K562 (cell line): ENCODE measurements at regions not wholly inside any gene's neighbourhood (a gene's known extent, or its start where the extent isn't known, plus 50 kb on each side); places are given as distances from the start of the nearest gene placed in this dataset.

Source experiments
- ATAC-seq: fragments of 200-7000 bp; cut with Tn5 transposase; 3 replicates; pipeline ENCODE4 v1.9.1; 2020; ENCODE audit warnings: moderate library complexity
- BruUV-seq: library from RNA; stranded (reverse); fragments of 400-500 nt; replicated peaks from 2 replicates; lab custom pipeline; 2021; lab: Mats Ljungman, UMichigan
- CTCF ChIA-PET: fragments of 300-600 bp; formaldehyde crosslinking; extraction: SDS; loops from one replicate; lab custom pipeline; 2021; ENCODE audit warnings: low intra/inter-chr PET ratio; lab: Yijun Ruan, JAX
- POLR2A ChIA-PET: fragments of 300-600, 350-650 bp; sonication (Branson Sonifier 250); formaldehyde crosslinking; extraction: SDS; loops from one replicate; lab custom pipeline; 2021; ENCODE audit warnings: antibody characterized with exemption, inconsistent platforms; lab: Yijun Ruan, JAX
- DNase-seq, 4 experiments: peaks; one replicate each; pipeline versions ENCODE4 v3.0.0 to v3.0.0-alpha.2; 2011 to 2018; ENCODE audit warnings: low spot score in 3 of 4, mixed read lengths in 3 of 4; ENCODE audit errors: extremely low read depth in 1 of 4
- FAIRE-seq: peaks from 2 replicates; lab custom pipeline; 2011; peaks lifted over from hg19 to GRCh38; lab: Jason Lieb, UNC
- H2AFZ ChIP-seq: 2 replicates; pipeline ENCODE4 v1.6.0; 2011; ENCODE audit warnings: low read depth, low read length, control low read depth, inconsistent platforms
- H3K27ac ChIP-seq: fragments of 200-600 bp; 3 replicates; pipeline ENCODE4 v1.8.0; 2011; ENCODE audit warnings: low read depth, mild to moderate bottlenecking, control low read depth, inconsistent platforms, low read length, moderate library complexity, mixed read lengths; ENCODE audit errors: extremely low read depth
- H3K27me3 ChIP-seq, 2 experiments: fragments of 300-600 bp in 1 of 2; 2 replicates in 1 of 2; 3 replicates in 1 of 2; pipeline versions ENCODE4 v1.6.0 to v1.8.0; 2011; ENCODE audit warnings: inconsistent platforms in 2 of 2, low read length in 2 of 2, mild to moderate bottlenecking in 1 of 2, mixed read lengths in 1 of 2, moderate library complexity in 1 of 2; ENCODE audit not compliant: control insufficient read depth in 2 of 2, insufficient read depth in 2 of 2
- H3K36me3 ChIP-seq: fragments of 300-600 bp; 3 replicates; pipeline ENCODE4 v1.8.0; 2011; ENCODE audit warnings: mild to moderate bottlenecking, low read length, inconsistent platforms; ENCODE audit not compliant: control insufficient read depth, insufficient read depth
- H3K4me1 ChIP-seq, 2 experiments: fragments of 200-600 bp in 1 of 2; replicated peaks in 1 of 2; 2 replicates in 1 of 2; 3 replicates in 1 of 2; pipeline versions ENCODE4 v1.5.1 to v1.8.0; 2011; ENCODE audit warnings: inconsistent platforms in 2 of 2, low read length in 2 of 2, mild to moderate bottlenecking in 1 of 2, mixed read lengths in 1 of 2, moderate library complexity in 1 of 2; ENCODE audit not compliant: control insufficient read depth in 2 of 2, insufficient read depth in 2 of 2
- H3K4me2 ChIP-seq: 2 replicates; pipeline ENCODE4 v1.6.1; 2011; ENCODE audit warnings: low read length, control low read depth, inconsistent platforms, mixed read lengths; ENCODE audit not compliant: insufficient read depth
- H3K4me3 ChIP-seq: fragments of 200-600 bp; sonication (generic), shearing (Covaris generic); 2 replicates; pipeline ENCODE4 v1.5.1; 2016; ENCODE audit warnings: control low read depth, inconsistent platforms
- H3K79me2 ChIP-seq: fragments of 200-600 bp; 3 replicates; pipeline ENCODE4 v1.8.0; 2011; ENCODE audit warnings: low read length, inconsistent platforms; ENCODE audit not compliant: control insufficient read depth, insufficient read depth
- H3K9ac ChIP-seq, 2 experiments: 2 replicates each; pipeline versions ENCODE4 v1.6.0 to v1.6.1; 2011; ENCODE audit warnings: low read depth in 2 of 2, low read length in 2 of 2, control low read depth in 1 of 2, inconsistent platforms in 1 of 2, mild to moderate bottlenecking in 1 of 2, mixed read lengths in 1 of 2; ENCODE audit not compliant: insufficient read depth in 1 of 2
- H3K9me1 ChIP-seq: one replicate; pipeline ENCODE4 v1.6.0; 2011; ENCODE audit warnings: inconsistent platforms, mild to moderate bottlenecking, low read length, moderate library complexity; ENCODE audit not compliant: control insufficient read depth, insufficient read depth
- H3K9me3 ChIP-seq: replicated peaks from 2 replicates; pipeline ENCODE4 v1.5.1; 2011; ENCODE audit warnings: low read depth, low read length, inconsistent platforms; ENCODE audit not compliant: control insufficient read depth, insufficient read depth
- H4K20me1 ChIP-seq: replicated peaks from 2 replicates; pipeline ENCODE4 v1.6.1; 2011; ENCODE audit warnings: low read length, inconsistent platforms, mixed read lengths; ENCODE audit not compliant: control insufficient read depth, insufficient read depth
- GATA2 ChIP-seq: sonication (generic); formaldehyde crosslinking; IDR thresholded peaks from 2 replicates; pipeline ENCODE4 v1.4.0; 2020; ENCODE audit warnings: mild to moderate bottlenecking, missing genetic modification reagents
- HES1 ChIP-seq: fragments of 450-650 bp; IDR thresholded peaks from 2 replicates; pipeline ENCODE4 v1.6.1; 2016; ENCODE audit warnings: low read depth, mild to moderate bottlenecking, moderate library complexity
- HNRNPK ChIP-seq: fragments of 200-400 bp; formaldehyde crosslinking; IDR thresholded peaks from one replicate; pipeline ENCODE4 v1.6.1; 2018; ENCODE audit warnings: mild to moderate bottlenecking, low read depth, low read length; ENCODE audit not compliant: poor library complexity, severe bottlenecking
- MNT ChIP-seq, 2 experiments: fragments of 450-650 bp; conservative IDR thresholded peaks; 2 replicates each; pipeline ENCODE4 v1.6.1; 2017; ENCODE audit warnings: mild to moderate bottlenecking in 2 of 2, moderate library complexity in 2 of 2
- SIN3A ChIP-seq, 2 experiments: fragments of 150-350 bp in 1 of 2; IDR thresholded peaks; 2 replicates each; pipeline ENCODE4 v1.6.1; 2011 to 2016; ENCODE audit warnings: borderline replicate concordance in 2 of 2, low read depth in 2 of 2, low read length in 2 of 2, mild to moderate bottlenecking in 2 of 2, moderate library complexity in 2 of 2; ENCODE audit not compliant: control insufficient read depth in 1 of 2
- WGBS: fragments of 100-300 bp; shearing (Covaris generic); methylation state at CpG from one replicate; pipeline ENCODE4 v1.1.6; 2016; ENCODE audit warnings: low coverage, mixed read lengths; ENCODE audit not compliant: insufficient coverage; ENCODE audit errors: missing lambda C conversion rate; 5-methylcytosine and 5-hydroxymethylcytosine counted together
- in situ Hi-C: fragments of 300-500 bp; cut with MboI; formaldehyde crosslinking; loops from 4 replicates; pipeline ENCODE4 v1.15.0; 2018; ENCODE audit warnings: inconsistent platforms, mixed read lengths
- intact Hi-C: fragments of 100-400 bp; cut with micrococcal nuclease; formaldehyde crosslinking; loops from 2 replicates; pipeline ENCODE4 v1.14.2; 2022
- TF ChIP-seq, protein P1 (sequence below): fragments of 250-450 bp; sonication (Bioruptor Pico); IDR thresholded peaks from 2 replicates; pipeline ENCODE4 v1.8.0; 2022; ENCODE audit warnings: inconsistent platforms, mild to moderate bottlenecking, moderate library complexity, borderline replicate concordance
- TF ChIP-seq, protein P2 (sequence below): fragments of 450-650 bp; IDR thresholded peaks from 2 replicates; pipeline ENCODE4 v1.6.1; 2017; ENCODE audit warnings: mild to moderate bottlenecking, moderate library complexity

DNA sequence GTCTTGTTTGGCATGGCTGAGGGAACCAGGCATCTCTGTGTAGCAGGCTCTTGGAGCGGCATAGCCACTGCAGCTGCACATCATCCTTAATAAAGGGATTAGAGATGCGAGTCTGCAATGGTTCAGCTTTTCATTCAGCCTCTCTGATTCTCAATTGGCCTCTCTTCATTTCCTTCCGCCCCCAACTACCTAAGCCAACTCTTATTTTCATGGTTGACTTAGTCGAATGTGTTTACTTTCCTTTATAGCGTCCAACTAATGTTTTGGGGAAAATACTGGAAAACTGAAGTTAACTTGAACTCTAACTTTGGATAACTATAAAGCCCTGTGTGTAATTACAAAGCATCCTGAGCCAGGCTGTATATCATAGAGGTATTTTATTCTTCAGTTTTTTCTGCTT, 202.2 kb upstream of the KIAA1217 start (continued):
- TF ChIP-seq, protein P1, sequence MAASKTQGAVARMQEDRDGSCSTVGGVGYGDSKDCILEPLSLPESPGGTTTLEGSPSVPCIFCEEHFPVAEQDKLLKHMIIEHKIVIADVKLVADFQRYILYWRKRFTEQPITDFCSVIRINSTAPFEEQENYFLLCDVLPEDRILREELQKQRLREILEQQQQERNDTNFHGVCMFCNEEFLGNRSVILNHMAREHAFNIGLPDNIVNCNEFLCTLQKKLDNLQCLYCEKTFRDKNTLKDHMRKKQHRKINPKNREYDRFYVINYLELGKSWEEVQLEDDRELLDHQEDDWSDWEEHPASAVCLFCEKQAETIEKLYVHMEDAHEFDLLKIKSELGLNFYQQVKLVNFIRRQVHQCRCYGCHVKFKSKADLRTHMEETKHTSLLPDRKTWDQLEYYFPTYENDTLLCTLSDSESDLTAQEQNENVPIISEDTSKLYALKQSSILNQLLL (CRISPR knock-in tag) = no peak
- TF ChIP-seq MNT (conservative IDR thresholded peaks at IDR 0.05) = no peak
- TF ChIP-seq, protein P2, sequence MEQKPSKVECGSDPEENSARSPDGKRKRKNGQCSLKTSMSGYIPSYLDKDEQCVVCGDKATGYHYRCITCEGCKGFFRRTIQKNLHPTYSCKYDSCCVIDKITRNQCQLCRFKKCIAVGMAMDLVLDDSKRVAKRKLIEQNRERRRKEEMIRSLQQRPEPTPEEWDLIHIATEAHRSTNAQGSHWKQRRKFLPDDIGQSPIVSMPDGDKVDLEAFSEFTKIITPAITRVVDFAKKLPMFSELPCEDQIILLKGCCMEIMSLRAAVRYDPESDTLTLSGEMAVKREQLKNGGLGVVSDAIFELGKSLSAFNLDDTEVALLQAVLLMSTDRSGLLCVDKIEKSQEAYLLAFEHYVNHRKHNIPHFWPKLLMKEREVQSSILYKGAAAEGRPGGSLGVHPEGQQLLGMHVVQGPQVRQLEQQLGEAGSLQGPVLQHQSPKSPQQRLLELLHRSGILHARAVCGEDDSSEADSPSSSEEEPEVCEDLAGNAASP = no peak

- Histone ChIP-seq H3K27ac (no peak overlapping the region), H3K27me3 (no peaks in the 10 kb centered on the region), H3K9ac (no peak overlapping the region), H3K4me2 (no peak overlapping the region), H3K9me3 (no peaks in the 10 kb centered on the region; the same call in 1 of the 2 replicates), H3K9me1 (no peaks in the 10 kb centered on the region), H2AFZ (no peak overlapping the region), H3K79me2 (no peaks in the 10 kb centered on the region), H3K4me1 (no peaks in the 10 kb centered on the region), H4K20me1 (no peaks in the 10 kb centered on the region), H3K36me3 (no peaks in the 10 kb centered on the region), H3K4me3 (no peak overlapping the region)
- no TSS peak for BruUV-seq
- DNase-seq (no peak), FAIRE-seq (no peak), ATAC-seq (no peak)
- ChIA-PET CTCF (no interaction called here), POLR2A (interaction anchor here (0.5 kb wide), 1 partner anchor 562 kb away, joined by 5 read pairs; no protein-coding TSS in a partner anchor)
- intact Hi-C loops (no loop called here), in situ Hi-C loops (no loop called here)
- 0% methylated on average over 3 of the region's 3 CpGs for WGBS
- no peak for TF ChIP-seq HNRNPK
- no peak for TF ChIP-seq GATA2 (CRISPR knock-in tag)
- TF ChIP-seq SIN3A (IDR thresholded peaks at IDR 0.05; ENCODE audit: borderline replicate concordance in 2 of 2, control insufficient read depth in 1 of 2, low read depth in 2 of 2, low read length in 2 of 2) = no peak
- no peak for TF ChIP-seq HES1
Measured at GRCh38 chr10:24007359-24007758, 201.6 kb upstream of the KIAA1217 start.
